ENCODE measurements at regions not wholly inside any gene's neighbourhood (a gene's known extent, or its start where the extent isn't known, plus 50 kb on each side); places are given as distances from the start of the nearest gene placed in this dataset.

DNA sequence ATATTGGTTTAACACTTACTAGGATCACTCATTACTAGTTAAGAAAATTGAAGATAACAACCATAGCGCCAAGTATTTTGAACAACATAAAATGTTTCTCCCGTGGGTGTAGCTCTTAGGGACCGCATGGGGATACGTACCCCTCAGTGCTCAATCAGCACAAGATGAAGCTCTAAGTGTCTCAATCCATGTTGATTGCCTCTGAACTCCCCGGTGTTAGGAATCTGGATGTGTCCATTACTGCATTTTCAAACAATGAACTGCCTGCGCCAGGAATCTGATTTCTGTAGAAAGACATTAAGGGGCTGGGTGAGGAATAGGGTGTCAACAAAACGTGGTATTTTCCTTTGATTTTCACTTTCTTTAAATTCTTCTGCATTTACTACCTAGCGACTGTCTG lies 100.2 kb downstream of the LMO4 start:
- TF ChIP-seq NR2F1 (conservative IDR thresholded peaks at IDR 0.05) (no peak), CTCF (IDR thresholded peaks at IDR 0.05 in 2 of 3, conservative IDR thresholded peaks at IDR 0.05 in 1 of 3; ENCODE audit: control insufficient read depth in 2 of 3, extremely low read depth in 1 of 3, insufficient read depth in 1 of 3, low read depth in 3 of 3, low read length in 3 of 3) (no peak), BHLHE40 (IDR thresholded peaks at IDR 0.05; ENCODE audit: borderline replicate concordance in 1 of 2, low read depth in 2 of 2, low read length in 1 of 2) (no peak)

All from GM12878 (cell line).